VCaP (cell line): ENCODE measurements at regions not wholly inside any gene's neighbourhood (a gene's known extent, or its start where the extent isn't known, plus 50 kb on each side); places are given as distances from the start of the nearest gene placed in this dataset.
"Not testable (repeated sequence)": the region's sequence is repeated elsewhere in the genome, so short reads cannot be mapped to it uniquely, and the experiment has no call there.

Experiments
- H3K27ac ChIP-seq: fragments of 450-650 bp; 2 replicates; pipeline ENCODE4 v1.5.1; 2017
- TF ChIP-seq, protein P1 (sequence below): fragments of 450-650 bp; conservative IDR thresholded peaks from 2 replicates; pipeline ENCODE4 v1.5.1; 2017; ENCODE audit warnings: mild to moderate bottlenecking, moderate library complexity

DNA sequence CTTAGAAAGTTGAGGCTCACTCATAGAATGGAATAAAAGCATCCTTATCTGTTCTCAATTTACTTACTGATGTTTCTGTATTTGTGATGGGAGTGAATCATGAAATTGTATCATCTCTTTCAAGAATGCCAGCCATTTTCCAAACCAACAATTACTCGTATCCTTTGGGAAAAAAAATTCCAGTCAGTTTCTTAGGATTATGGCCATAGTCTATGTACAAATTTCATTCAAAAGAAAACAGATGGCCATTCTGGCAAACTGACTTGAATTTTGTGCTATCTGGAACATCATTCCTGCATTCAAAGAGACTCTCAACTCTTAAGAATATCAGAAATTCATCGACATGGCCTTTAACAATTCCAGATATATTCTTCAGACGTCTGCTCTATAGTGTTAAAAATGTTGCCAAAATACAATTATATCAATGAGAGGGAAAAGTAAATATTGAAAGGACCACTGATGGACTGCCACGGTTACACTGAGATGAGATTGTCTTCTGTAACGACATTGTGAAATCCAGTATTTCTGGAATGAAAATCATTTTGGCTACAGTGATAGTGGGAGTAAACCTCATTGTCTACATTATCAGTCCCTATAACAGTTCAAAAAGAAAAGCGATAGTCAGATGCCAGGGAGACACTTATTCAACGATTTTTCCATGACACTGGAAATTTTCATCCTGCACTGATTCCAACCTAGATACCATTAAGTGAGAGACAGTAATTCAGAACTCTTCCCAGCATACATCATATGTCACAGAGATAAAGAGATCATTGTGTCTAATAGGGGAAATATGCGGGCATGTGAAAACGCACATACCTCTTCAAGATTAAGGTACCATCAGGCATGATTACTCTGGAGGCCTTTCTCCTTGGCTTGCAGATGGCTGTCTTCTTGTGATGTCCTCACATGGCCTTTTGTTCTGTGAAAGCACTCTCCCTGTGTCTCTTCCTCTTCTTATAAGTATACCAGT lies 953.8 kb upstream of the ALCAM start:
- TF ChIP-seq, protein P1, sequence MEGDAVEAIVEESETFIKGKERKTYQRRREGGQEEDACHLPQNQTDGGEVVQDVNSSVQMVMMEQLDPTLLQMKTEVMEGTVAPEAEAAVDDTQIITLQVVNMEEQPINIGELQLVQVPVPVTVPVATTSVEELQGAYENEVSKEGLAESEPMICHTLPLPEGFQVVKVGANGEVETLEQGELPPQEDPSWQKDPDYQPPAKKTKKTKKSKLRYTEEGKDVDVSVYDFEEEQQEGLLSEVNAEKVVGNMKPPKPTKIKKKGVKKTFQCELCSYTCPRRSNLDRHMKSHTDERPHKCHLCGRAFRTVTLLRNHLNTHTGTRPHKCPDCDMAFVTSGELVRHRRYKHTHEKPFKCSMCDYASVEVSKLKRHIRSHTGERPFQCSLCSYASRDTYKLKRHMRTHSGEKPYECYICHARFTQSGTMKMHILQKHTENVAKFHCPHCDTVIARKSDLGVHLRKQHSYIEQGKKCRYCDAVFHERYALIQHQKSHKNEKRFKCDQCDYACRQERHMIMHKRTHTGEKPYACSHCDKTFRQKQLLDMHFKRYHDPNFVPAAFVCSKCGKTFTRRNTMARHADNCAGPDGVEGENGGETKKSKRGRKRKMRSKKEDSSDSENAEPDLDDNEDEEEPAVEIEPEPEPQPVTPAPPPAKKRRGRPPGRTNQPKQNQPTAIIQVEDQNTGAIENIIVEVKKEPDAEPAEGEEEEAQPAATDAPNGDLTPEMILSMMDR = no peak
- no peak overlapping the region for H3K27ac ChIP-seq

GRCh38 chr3:104428337-104428925 lies 938.3 kb upstream of the ALCAM start:
- no peak overlapping the region for H3K27ac ChIP-seq
- TF ChIP-seq, protein P1 = no peak

- H3K27ac ChIP-seq = no peak overlapping the region
- TF ChIP-seq, protein P1 = no peak
These were observed 937.0 kb upstream of the ALCAM start for GRCh38 chr3:104429727-104430126.

DNA sequence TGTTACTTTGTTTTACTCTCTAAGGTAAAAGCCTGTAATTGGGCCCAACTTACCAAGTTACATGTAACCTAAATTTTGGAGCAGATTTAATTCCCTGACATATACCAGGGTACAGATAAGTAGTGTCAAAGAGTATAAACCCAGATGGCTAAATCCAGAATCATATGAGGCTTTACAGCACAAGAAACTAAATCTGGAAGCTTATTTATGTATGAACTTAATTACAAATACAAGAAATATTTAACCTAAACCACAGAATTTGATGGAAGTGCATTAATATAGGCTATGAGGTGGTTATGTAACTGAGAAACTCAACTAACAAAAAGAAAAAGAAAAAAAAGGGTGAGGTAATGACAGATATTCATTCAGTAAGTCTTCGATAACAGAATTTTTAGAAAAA lies 930.2 kb upstream of the ALCAM start:
- no peak overlapping the region for H3K27ac ChIP-seq
- TF ChIP-seq, protein P1 = no peak

DNA sequence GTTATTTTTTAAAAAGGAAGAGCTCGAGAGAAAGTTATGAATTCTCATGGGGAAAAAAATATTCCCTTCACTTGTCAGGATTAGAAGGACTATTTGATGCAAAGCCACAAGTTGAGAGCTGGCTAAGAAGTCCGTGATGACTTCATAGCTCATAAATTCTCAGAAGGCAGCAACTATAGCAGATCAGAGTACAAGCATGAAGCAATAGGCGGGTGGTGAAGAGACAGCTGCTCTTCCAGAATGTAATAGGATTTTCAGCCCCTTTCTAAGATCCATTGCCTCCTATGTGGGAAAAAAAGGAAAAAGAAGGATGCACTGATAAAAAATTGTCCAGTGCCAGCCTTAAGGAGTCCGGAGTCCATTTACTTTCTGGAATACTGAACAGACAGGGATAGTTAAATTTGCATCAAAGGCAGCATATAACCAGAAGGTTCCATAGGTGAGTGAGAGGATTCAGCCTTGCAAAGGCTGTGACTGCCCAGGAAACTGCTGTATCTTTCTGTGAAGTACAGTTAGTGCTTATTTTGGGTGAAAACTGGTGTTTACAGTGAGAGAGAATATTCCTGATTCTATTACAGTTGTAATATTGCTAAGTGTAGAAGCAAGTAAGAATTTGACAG lies 929.5 kb upstream of the ALCAM start:
- TF ChIP-seq, protein P1 = no peak
- H3K27ac ChIP-seq = no peak overlapping the region

- H3K27ac ChIP-seq = no peak overlapping the region
- TF ChIP-seq, protein P1 = no peak
These were observed 928.8 kb upstream of the ALCAM start for GRCh38 chr3:104437891-104438290.

GRCh38 chr3:104438706-104439105 lies 928.0 kb upstream of the ALCAM start:
- H3K27ac ChIP-seq = no peak overlapping the region
- TF ChIP-seq, protein P1 = no peak

- H3K27ac ChIP-seq = not testable (repeated sequence)
These were observed 921.3 kb upstream of the ALCAM start for GRCh38 chr3:104445252-104445919.
